ENCODE measurements at regions not wholly inside any gene's neighbourhood (a gene's known extent, or its start where the extent isn't known, plus 50 kb on each side); places are given as distances from the start of the nearest gene placed in this dataset.

- DNase-seq (ENCODE audit: low spot score): no peak
Observed at GRCh38 chr1:221366495-221367110, 375.3 kb downstream of the DUSP10 start.

GRCh38 chr1:221371705-221372104 is 370.2 kb downstream of the DUSP10 start:
- no peak for DNase-seq (ENCODE audit: low spot score)

- no peak for DNase-seq (ENCODE audit: low spot score)
Observed at GRCh38 chr1:221373795-221374194, 368.1 kb downstream of the DUSP10 start.

- DNase-seq (ENCODE audit: low spot score): no peak
Observed at GRCh38 chr1:221376286-221376685, 365.6 kb downstream of the DUSP10 start.

- DNase-seq (ENCODE audit: low spot score): no peak
Observed at GRCh38 chr1:221381910-221382623, 359.8 kb downstream of the DUSP10 start.

- DNase-seq (ENCODE audit: low spot score): no peak
Observed at GRCh38 chr1:221392453-221392852, 349.4 kb downstream of the DUSP10 start.

- DNase-seq (ENCODE audit: low spot score): no peak
Observed at GRCh38 chr1:221394011-221394544, 347.8 kb downstream of the DUSP10 start.

- no peak for DNase-seq (ENCODE audit: low spot score)
Observed at GRCh38 chr1:221396526-221396925, 345.4 kb downstream of the DUSP10 start.

- no peak for DNase-seq (ENCODE audit: low spot score)
Observed at GRCh38 chr1:221397141-221397540, 344.7 kb downstream of the DUSP10 start.

- no peak for DNase-seq (ENCODE audit: low spot score)
Observed at GRCh38 chr1:221397606-221398005, 344.3 kb downstream of the DUSP10 start.

GRCh38 chr1:221405146-221405545 is 336.7 kb downstream of the DUSP10 start:
- no peak for DNase-seq (ENCODE audit: low spot score)

GRCh38 chr1:221408117-221408803 is 333.6 kb downstream of the DUSP10 start:
- DNase-seq (ENCODE audit: low spot score): no peak

GRCh38 chr1:221411283-221411682 is 330.6 kb downstream of the DUSP10 start:
- no peak for DNase-seq (ENCODE audit: low spot score)

- DNase-seq (ENCODE audit: low spot score): no peak
Observed at GRCh38 chr1:221414772-221415539, 326.9 kb downstream of the DUSP10 start.

- no peak for DNase-seq (ENCODE audit: low spot score)
Observed at GRCh38 chr1:221415651-221416050, 326.2 kb downstream of the DUSP10 start.

- DNase-seq (ENCODE audit: low spot score): no peak
Observed at GRCh38 chr1:221416142-221416541, 325.7 kb downstream of the DUSP10 start.

- DNase-seq (ENCODE audit: low spot score): no peak
Observed at GRCh38 chr1:221416723-221417122, 325.2 kb downstream of the DUSP10 start.

- DNase-seq (ENCODE audit: low spot score): no peak
Observed at GRCh38 chr1:221418346-221418745, 323.5 kb downstream of the DUSP10 start.

GRCh38 chr1:221419513-221420095 is 322.3 kb downstream of the DUSP10 start:
- no peak for DNase-seq (ENCODE audit: low spot score)

- DNase-seq (ENCODE audit: low spot score): no peak
Observed at GRCh38 chr1:221429264-221429663, 312.6 kb downstream of the DUSP10 start.

- no peak for DNase-seq (ENCODE audit: low spot score)
Observed at GRCh38 chr1:221430152-221430960, 311.5 kb downstream of the DUSP10 start.

Measured in globus pallidus (tissue), 1 donor.